HepG2 (cell line): ENCODE measurements at regions not wholly inside any gene's neighbourhood (a gene's known extent, or its start where the extent isn't known, plus 50 kb on each side); places are given as distances from the start of the nearest gene placed in this dataset.

Source experiments
- ATF1 ChIP-seq: IDR thresholded peaks from 2 replicates; pipeline ENCODE4 v1.6.1; 2016; ENCODE audit warnings: mild to moderate bottlenecking, control low read depth
- ETV6 ChIP-seq: sonication (generic); formaldehyde crosslinking; conservative IDR thresholded peaks from 2 replicates; pipeline ENCODE4 v1.4.0; 2020; ENCODE audit warnings: missing genetic modification reagents
- ISL2 ChIP-seq: sonication (generic); formaldehyde crosslinking; IDR thresholded peaks from 2 replicates; pipeline ENCODE4 v1.5.0; 2020; ENCODE audit warnings: missing genetic modification reagents
- MED1 ChIP-seq: sonication (generic); formaldehyde crosslinking; IDR thresholded peaks from 2 replicates; pipeline ENCODE4 v1.4.0; 2020; ENCODE audit warnings: missing genetic modification reagents
- MED8 ChIP-seq: sonication (generic); formaldehyde crosslinking; IDR thresholded peaks from 2 replicates; pipeline ENCODE4 v1.8.1; 2023; ENCODE audit warnings: mild to moderate bottlenecking, missing genetic modification reagents; ENCODE audit not compliant: insufficient replicate concordance
- NFKB2 ChIP-seq: sonication (generic); formaldehyde crosslinking; IDR thresholded peaks from 2 replicates; pipeline ENCODE4 v1.4.0; 2020; ENCODE audit warnings: missing genetic modification reagents, borderline replicate concordance
- TAF1 ChIP-seq: sonication (generic); formaldehyde crosslinking; IDR thresholded peaks from 2 replicates; pipeline ENCODE4 v1.4.0; 2020; ENCODE audit warnings: missing genetic modification reagents
- ZNF709 ChIP-seq: sonication (generic); formaldehyde crosslinking; IDR thresholded peaks from 2 replicates; pipeline ENCODE4 v1.5.0; 2020; ENCODE audit warnings: mild to moderate bottlenecking, missing genetic modification reagents
- ZNF850 ChIP-seq: sonication (generic); formaldehyde crosslinking; conservative IDR thresholded peaks from 2 replicates; pipeline ENCODE4 v1.9.0; 2021; ENCODE audit warnings: mild to moderate bottlenecking, missing genetic modification reagents
- ZSCAN22 ChIP-seq: sonication (generic); formaldehyde crosslinking; IDR thresholded peaks from 2 replicates; pipeline ENCODE4 v1.4.0; 2020; ENCODE audit warnings: mild to moderate bottlenecking, missing genetic modification reagents
- TF ChIP-seq, protein P1 (sequence below): sonication (generic); formaldehyde crosslinking; IDR thresholded peaks from 2 replicates; pipeline ENCODE4 v1.8.1; 2023; ENCODE audit warnings: mild to moderate bottlenecking, missing genetic modification reagents
- TF ChIP-seq, protein P2 (sequence below): sonication (generic); formaldehyde crosslinking; IDR thresholded peaks from 2 replicates; pipeline ENCODE4 v1.4.0; 2020; ENCODE audit warnings: mild to moderate bottlenecking, low read depth, missing genetic modification reagents
- TF ChIP-seq, protein P3 (sequence below): sonication (generic); formaldehyde crosslinking; IDR thresholded peaks from 2 replicates; pipeline ENCODE4 v1.4.0; 2020; ENCODE audit warnings: missing genetic modification reagents
- TF ChIP-seq, protein P4 (sequence below): sonication (generic); formaldehyde crosslinking; IDR thresholded peaks from 2 replicates; pipeline ENCODE4 v1.9.0; 2022; ENCODE audit warnings: low read depth, missing genetic modification reagents
- TF ChIP-seq, protein P5 (sequence below): IDR thresholded peaks from 2 replicates; pipeline ENCODE4 v1.6.1; 2012; ENCODE audit warnings: low read depth, low read length, improper control_type of control experiment
- TF ChIP-seq, protein P6 (sequence below): fragments of 450-650 bp; IDR thresholded peaks from 2 replicates; pipeline ENCODE4 v1.6.1; 2016

DNA sequence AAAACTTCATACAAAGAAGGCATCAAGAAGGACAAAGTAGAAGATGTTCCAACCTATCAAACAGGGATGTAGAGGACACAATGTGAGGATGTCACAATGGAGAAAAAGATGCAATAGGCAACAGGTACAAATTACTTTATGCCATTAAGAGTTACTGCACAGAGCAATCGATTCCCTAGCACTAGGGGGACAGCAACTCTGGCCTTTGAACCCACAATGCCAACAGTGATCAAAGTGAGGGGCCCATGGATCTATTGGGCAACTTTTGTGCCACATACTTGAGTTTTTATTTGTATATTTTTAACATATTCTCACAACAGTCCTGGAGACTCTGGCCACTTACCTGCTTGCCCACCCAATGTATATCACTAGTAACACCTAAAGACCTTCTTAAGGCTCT is 220.2 kb downstream of the HNMT start (continued):
- TF ChIP-seq ZSCAN22 (CRISPR knock-in tag) (no peak), MED1 (CRISPR knock-in tag) (no peak), ATF1 (CRISPR knock-in tag) (no peak), ZNF709 (CRISPR knock-in tag) (no peak), ETV6 (CRISPR knock-in tag) (no peak), ISL2 (CRISPR knock-in tag) (0 out of 2 replicates have a peak, but pooled peaks have one; percentile 60), ZNF850 (no peak), NFKB2 (CRISPR knock-in tag) (no peak), TAF1 (CRISPR knock-in tag) (no peak), MED8 (no peak)
- TF ChIP-seq, protein P1, sequence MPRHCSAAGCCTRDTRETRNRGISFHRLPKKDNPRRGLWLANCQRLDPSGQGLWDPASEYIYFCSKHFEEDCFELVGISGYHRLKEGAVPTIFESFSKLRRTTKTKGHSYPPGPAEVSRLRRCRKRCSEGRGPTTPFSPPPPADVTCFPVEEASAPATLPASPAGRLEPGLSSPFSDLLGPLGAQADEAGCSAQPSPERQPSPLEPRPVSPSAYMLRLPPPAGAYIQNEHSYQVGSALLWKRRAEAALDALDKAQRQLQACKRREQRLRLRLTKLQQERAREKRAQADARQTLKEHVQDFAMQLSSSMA (CRISPR knock-in tag): no peak
- TF ChIP-seq, protein P2, sequence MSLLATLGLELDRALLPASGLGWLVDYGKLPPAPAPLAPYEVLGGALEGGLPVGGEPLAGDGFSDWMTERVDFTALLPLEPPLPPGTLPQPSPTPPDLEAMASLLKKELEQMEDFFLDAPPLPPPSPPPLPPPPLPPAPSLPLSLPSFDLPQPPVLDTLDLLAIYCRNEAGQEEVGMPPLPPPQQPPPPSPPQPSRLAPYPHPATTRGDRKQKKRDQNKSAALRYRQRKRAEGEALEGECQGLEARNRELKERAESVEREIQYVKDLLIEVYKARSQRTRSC (CRISPR knock-in tag): no peak
- TF ChIP-seq, protein P3, sequence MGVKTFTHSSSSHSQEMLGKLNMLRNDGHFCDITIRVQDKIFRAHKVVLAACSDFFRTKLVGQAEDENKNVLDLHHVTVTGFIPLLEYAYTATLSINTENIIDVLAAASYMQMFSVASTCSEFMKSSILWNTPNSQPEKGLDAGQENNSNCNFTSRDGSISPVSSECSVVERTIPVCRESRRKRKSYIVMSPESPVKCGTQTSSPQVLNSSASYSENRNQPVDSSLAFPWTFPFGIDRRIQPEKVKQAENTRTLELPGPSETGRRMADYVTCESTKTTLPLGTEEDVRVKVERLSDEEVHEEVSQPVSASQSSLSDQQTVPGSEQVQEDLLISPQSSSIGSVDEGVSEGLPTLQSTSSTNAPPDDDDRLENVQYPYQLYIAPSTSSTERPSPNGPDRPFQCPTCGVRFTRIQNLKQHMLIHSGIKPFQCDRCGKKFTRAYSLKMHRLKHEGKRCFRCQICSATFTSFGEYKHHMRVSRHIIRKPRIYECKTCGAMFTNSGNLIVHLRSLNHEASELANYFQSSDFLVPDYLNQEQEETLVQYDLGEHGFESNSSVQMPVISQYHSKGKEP (CRISPR knock-in tag): no peak
- TF ChIP-seq, protein P4, sequence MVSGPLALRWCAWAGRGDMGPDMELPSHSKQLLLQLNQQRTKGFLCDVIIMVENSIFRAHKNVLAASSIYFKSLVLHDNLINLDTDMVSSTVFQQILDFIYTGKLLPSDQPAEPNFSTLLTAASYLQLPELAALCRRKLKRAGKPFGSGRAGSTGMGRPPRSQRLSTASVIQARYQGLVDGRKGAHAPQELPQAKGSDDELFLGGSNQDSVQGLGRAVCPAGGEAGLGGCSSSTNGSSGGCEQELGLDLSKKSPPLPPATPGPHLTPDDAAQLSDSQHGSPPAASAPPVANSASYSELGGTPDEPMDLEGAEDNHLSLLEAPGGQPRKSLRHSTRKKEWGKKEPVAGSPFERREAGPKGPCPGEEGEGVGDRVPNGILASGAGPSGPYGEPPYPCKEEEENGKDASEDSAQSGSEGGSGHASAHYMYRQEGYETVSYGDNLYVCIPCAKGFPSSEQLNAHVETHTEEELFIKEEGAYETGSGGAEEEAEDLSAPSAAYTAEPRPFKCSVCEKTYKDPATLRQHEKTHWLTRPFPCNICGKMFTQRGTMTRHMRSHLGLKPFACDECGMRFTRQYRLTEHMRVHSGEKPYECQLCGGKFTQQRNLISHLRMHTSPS (CRISPR knock-in tag): peak; percentile 60; the same call in 1 of the 2 replicates
- TF ChIP-seq, protein P5, sequence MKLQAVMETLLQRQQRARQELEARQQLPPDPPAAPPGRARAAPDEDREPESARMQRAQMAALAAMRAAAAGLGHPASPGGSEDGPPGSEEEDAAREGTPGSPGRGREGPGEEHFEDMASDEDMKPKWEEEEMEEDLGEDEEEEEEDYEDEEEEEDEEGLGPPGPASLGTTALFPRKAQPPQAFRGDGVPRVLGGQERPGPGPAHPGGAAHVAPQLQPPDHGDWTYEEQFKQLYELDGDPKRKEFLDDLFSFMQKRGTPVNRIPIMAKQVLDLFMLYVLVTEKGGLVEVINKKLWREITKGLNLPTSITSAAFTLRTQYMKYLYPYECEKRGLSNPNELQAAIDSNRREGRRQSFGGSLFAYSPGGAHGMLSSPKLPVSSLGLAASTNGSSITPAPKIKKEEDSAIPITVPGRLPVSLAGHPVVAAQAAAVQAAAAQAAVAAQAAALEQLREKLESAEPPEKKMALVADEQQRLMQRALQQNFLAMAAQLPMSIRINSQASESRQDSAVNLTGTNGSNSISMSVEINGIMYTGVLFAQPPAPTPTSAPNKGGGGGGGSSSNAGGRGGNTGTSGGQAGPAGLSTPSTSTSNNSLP: peak; percentile 72
- TF ChIP-seq, protein P6, sequence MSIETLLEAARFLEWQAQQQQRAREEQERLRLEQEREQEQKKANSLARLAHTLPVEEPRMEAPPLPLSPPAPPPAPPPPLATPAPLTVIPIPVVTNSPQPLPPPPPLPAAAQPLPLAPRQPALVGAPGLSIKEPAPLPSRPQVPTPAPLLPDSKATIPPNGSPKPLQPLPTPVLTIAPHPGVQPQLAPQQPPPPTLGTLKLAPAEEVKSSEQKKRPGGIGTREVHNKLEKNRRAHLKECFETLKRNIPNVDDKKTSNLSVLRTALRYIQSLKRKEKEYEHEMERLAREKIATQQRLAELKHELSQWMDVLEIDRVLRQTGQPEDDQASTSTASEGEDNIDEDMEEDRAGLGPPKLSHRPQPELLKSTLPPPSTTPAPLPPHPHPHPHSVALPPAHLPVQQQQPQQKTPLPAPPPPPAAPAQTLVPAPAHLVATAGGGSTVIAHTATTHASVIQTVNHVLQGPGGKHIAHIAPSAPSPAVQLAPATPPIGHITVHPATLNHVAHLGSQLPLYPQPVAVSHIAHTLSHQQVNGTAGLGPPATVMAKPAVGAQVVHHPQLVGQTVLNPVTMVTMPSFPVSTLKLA: no peak
